CD4-positive, alpha-beta T cell treated with Interferon gamma for 1 hour (primary cell): ENCODE measurements at regions not wholly inside any gene's neighbourhood (a gene's known extent, or its start where the extent isn't known, plus 50 kb on each side); places are given as distances from the start of the nearest gene placed in this dataset.

Experiments used
- DNase-seq: peaks from one replicate; pipeline ENCODE4 v3.0.0-alpha.2; 2020

GRCh38 chr2:100767810-100768806 is 51.8 kb upstream of the NPAS2 start:
- no peak for DNase-seq
